ENCODE measurements at regions not wholly inside any gene's neighbourhood (a gene's known extent, or its start where the extent isn't known, plus 50 kb on each side); places are given as distances from the start of the nearest gene placed in this dataset.
"Not testable (repeated sequence)": the region's sequence is repeated elsewhere in the genome, so short reads cannot be mapped to it uniquely, and the experiment has no call there.

- DNase-seq (ENCODE audit: low spot score), result no peak
Measured at GRCh38 chr3:152667267-152667666, 167.7 kb upstream of the P2RY1 start.

- no peak for DNase-seq (ENCODE audit: low spot score)
Measured at GRCh38 chr3:152669560-152669959, 165.4 kb upstream of the P2RY1 start.

GRCh38 chr3:152671446-152672319 lies 163.2 kb upstream of the P2RY1 start:
- DNase-seq (ENCODE audit: low spot score), result no peak

- no peak for DNase-seq (ENCODE audit: low spot score)
Measured at GRCh38 chr3:152672320-152672649, 162.6 kb upstream of the P2RY1 start.

- DNase-seq (ENCODE audit: low spot score), result no peak
Measured at GRCh38 chr3:152676810-152677379, 158.0 kb upstream of the P2RY1 start.

- no peak for DNase-seq (ENCODE audit: low spot score)
Measured at GRCh38 chr3:152677491-152677890, 157.4 kb upstream of the P2RY1 start.

- no peak for DNase-seq (ENCODE audit: low spot score)
Measured at GRCh38 chr3:152682477-152682876, 152.5 kb upstream of the P2RY1 start.

- DNase-seq (ENCODE audit: low spot score), result no peak
Measured at GRCh38 chr3:152683521-152683999, 151.4 kb upstream of the P2RY1 start.

GRCh38 chr3:152684279-152684678 lies 150.7 kb upstream of the P2RY1 start:
- DNase-seq (ENCODE audit: low spot score), result no peak

- DNase-seq (ENCODE audit: low spot score), result no peak
Measured at GRCh38 chr3:152688313-152688712, 146.6 kb upstream of the P2RY1 start.

GRCh38 chr3:152692326-152692725 lies 142.6 kb upstream of the P2RY1 start:
- not testable (repeated sequence) for DNase-seq (ENCODE audit: low spot score)

GRCh38 chr3:152693521-152694250 lies 141.2 kb upstream of the P2RY1 start:
- DNase-seq (ENCODE audit: low spot score), result not testable (repeated sequence)

- no peak for DNase-seq (ENCODE audit: low spot score)
Measured at GRCh38 chr3:152695840-152696239, 139.1 kb upstream of the P2RY1 start.

GRCh38 chr3:152696962-152697361 lies 138.0 kb upstream of the P2RY1 start:
- no peak for DNase-seq (ENCODE audit: low spot score)

GRCh38 chr3:152703245-152703890 lies 131.6 kb upstream of the P2RY1 start:
- DNase-seq (ENCODE audit: low spot score), result no peak

- no peak for DNase-seq (ENCODE audit: low spot score)
Measured at GRCh38 chr3:152706991-152707713, 127.8 kb upstream of the P2RY1 start.

- DNase-seq (ENCODE audit: low spot score), result no peak
Measured at GRCh38 chr3:152709659-152710058, 125.3 kb upstream of the P2RY1 start.

- no peak for DNase-seq (ENCODE audit: low spot score)
Measured at GRCh38 chr3:152710549-152710948, 124.4 kb upstream of the P2RY1 start.

GRCh38 chr3:152713989-152714388 lies 120.9 kb upstream of the P2RY1 start:
- no peak for DNase-seq (ENCODE audit: low spot score)

GRCh38 chr3:152714507-152714906 lies 120.4 kb upstream of the P2RY1 start:
- no peak for DNase-seq (ENCODE audit: low spot score)

- DNase-seq (ENCODE audit: low spot score), result no peak
Measured at GRCh38 chr3:152717252-152717651, 117.7 kb upstream of the P2RY1 start.

GRCh38 chr3:152718810-152719209 lies 116.1 kb upstream of the P2RY1 start:
- DNase-seq (ENCODE audit: low spot score), result no peak

Data from pons (tissue), 1 donor.